Trophoblast cell (in vitro differentiated cells and primary cell): ENCODE measurements at regions not wholly inside any gene's neighbourhood (a gene's known extent, or its start where the extent isn't known, plus 50 kb on each side); places are given as distances from the start of the nearest gene placed in this dataset.
A peak's percentile ranks its signal among the peaks of the same experiment; 100 is the strongest.
"Not testable (repeated sequence)": the region's sequence is repeated elsewhere in the genome, so short reads cannot be mapped to it uniquely, and the experiment has no call there.

ENCODE experiments used
- DNase-seq, 2 donors: peaks; one replicate each; pipeline ENCODE4 v3.0.0-alpha.2; 2016
- H2AFZ ChIP-seq: 2 replicates; pipeline ENCODE4 v1.6.1; 2013; ENCODE audit warnings: low read length, moderate library complexity, mild to moderate bottlenecking; ENCODE audit not compliant: insufficient read depth, poor library complexity
- H2AK5ac ChIP-seq: 2 replicates; pipeline ENCODE4 v1.6.1; 2013; ENCODE audit warnings: mild to moderate bottlenecking, low read length
- H2BK120ac ChIP-seq: 2 replicates; pipeline ENCODE4 v1.6.1; 2013; ENCODE audit warnings: low read length, mild to moderate bottlenecking, moderate library complexity; ENCODE audit not compliant: insufficient read depth, poor library complexity
- H2BK12ac ChIP-seq: 2 replicates; pipeline ENCODE4 v1.6.1; 2013; ENCODE audit warnings: mild to moderate bottlenecking, low read length, moderate library complexity
- H2BK5ac ChIP-seq: 2 replicates; pipeline ENCODE4 v1.6.1; 2013; ENCODE audit warnings: low read length, low read depth, moderate library complexity, mild to moderate bottlenecking; ENCODE audit not compliant: poor library complexity
- H3K14ac ChIP-seq: 2 replicates; pipeline ENCODE4 v1.6.1; 2013; ENCODE audit warnings: mild to moderate bottlenecking, low read length
- H3K18ac ChIP-seq: 2 replicates; pipeline ENCODE4 v1.6.1; 2013; ENCODE audit warnings: mild to moderate bottlenecking, low read length
- H3K23ac ChIP-seq: 2 replicates; pipeline ENCODE4 v1.6.1; 2013; ENCODE audit warnings: low read length
- H3K27ac ChIP-seq: 2 replicates; pipeline ENCODE4 v1.5.1; 2013; ENCODE audit warnings: low read depth, mild to moderate bottlenecking, inconsistent platforms, low read length, moderate library complexity
- H3K27me3 ChIP-seq: 2 replicates; pipeline ENCODE4 v1.6.1; 2013; ENCODE audit warnings: inconsistent platforms, mild to moderate bottlenecking, low read length, moderate library complexity; ENCODE audit not compliant: insufficient read depth
- H3K36me3 ChIP-seq, 2 experiments: 1 replicate in 1 of 2; 2 replicates in 1 of 2; pipeline ENCODE4 v1.6.1; 2013; ENCODE audit warnings: low read length in 2 of 2, mild to moderate bottlenecking in 2 of 2, moderate library complexity in 1 of 2; ENCODE audit not compliant: insufficient read depth in 2 of 2, control insufficient read depth in 1 of 2
- H3K4ac ChIP-seq: 2 replicates; pipeline ENCODE4 v1.6.1; 2013; ENCODE audit warnings: low read depth, mild to moderate bottlenecking, low read length, moderate library complexity
- H3K4me1 ChIP-seq, 2 experiments: 1 replicate in 1 of 2; 2 replicates in 1 of 2; pipeline ENCODE4 v1.6.1; 2013; ENCODE audit warnings: low read length in 2 of 2, mild to moderate bottlenecking in 2 of 2, moderate library complexity in 1 of 2; ENCODE audit not compliant: insufficient read depth in 2 of 2, control insufficient read depth in 1 of 2
- H3K4me2 ChIP-seq: 2 replicates; pipeline ENCODE4 v1.6.1; 2013; ENCODE audit warnings: inconsistent platforms, mild to moderate bottlenecking, low read length, moderate library complexity
- H3K4me3 ChIP-seq: 2 replicates; pipeline ENCODE4 v1.5.1; 2013; ENCODE audit warnings: mild to moderate bottlenecking, low read depth, low read length, inconsistent platforms
- H3K79me1 ChIP-seq: one replicate; pipeline ENCODE4 v1.6.1; 2013; ENCODE audit warnings: low read length
- H3K79me2 ChIP-seq: 2 replicates; pipeline ENCODE4 v1.6.1; 2013; ENCODE audit warnings: low read length, mild to moderate bottlenecking; ENCODE audit not compliant: control insufficient read depth, insufficient read depth, poor library complexity
- H3K9ac ChIP-seq: 2 replicates; pipeline ENCODE4 v1.6.1; 2013; ENCODE audit warnings: mild to moderate bottlenecking, low read length
- H3K9me3 ChIP-seq: 2 replicates; pipeline ENCODE4 v1.6.1; 2013; ENCODE audit warnings: low read depth, mild to moderate bottlenecking, control low read depth, inconsistent platforms, low read length; ENCODE audit not compliant: insufficient read depth
- H4K12ac ChIP-seq: 2 replicates; pipeline ENCODE4 v1.6.1; 2013; ENCODE audit warnings: low read depth, mild to moderate bottlenecking, low read length, moderate library complexity
- H4K8ac ChIP-seq: 2 replicates; pipeline ENCODE4 v1.6.1; 2013; ENCODE audit warnings: low read depth, mild to moderate bottlenecking, low read length, moderate library complexity
- H4K91ac ChIP-seq: one replicate; pipeline ENCODE4 v1.6.1; 2013; ENCODE audit warnings: low read depth, mild to moderate bottlenecking, low read length, moderate library complexity
- WGBS: extraction: QIAGEN DNeasy Blood & Tissue Kit; methylation state at CpG from one replicate; pipeline ENCODE4 v1.1.7; 2013; ENCODE audit warnings: missing lambda C conversion rate; ENCODE audit not compliant: insufficient read length, insufficient coverage; ENCODE audit errors: extremely low coverage; 5-methylcytosine and 5-hydroxymethylcytosine counted together

DNA sequence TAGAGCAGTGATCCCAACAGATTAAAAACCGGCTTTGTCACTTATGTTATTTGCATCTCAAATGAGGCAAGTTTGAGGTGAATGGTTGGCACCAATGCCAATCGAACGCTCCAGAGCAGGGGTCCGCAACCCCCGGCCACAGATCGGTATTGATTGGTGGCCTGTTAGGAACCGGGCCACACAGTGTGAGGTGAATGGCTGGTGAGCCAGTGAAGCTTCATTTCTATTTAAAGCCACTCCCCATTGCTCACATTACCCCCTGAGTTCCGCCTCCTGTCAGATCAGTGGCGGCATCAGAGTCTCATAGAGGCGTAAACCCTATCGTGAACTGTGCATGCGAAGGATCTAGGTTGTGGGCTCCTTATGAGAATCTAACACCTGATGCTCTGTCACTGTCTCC is 132.0 kb downstream of the TMEM182 start:
- Histone ChIP-seq H2BK12ac (no peak overlapping the region), H2AFZ (no peak overlapping the region), H3K79me2 (no peaks in the 10 kb centered on the region), H3K79me1 (no peaks in the 10 kb centered on the region), H4K12ac (no peak overlapping the region), H3K14ac (no peak overlapping the region), H3K9ac (peak overlapping the region; percentile 56), H3K4me1 (no peaks in the 10 kb centered on the region), H4K91ac (no peak overlapping the region), H3K27me3 (no peaks in the 10 kb centered on the region), H3K36me3 (no peaks in the 10 kb centered on the region), H3K9me3 (no peaks in the 10 kb centered on the region), H3K27ac (no peak overlapping the region), H3K4me3 (no peak overlapping the region), H2BK120ac (no peak overlapping the region), H4K8ac (no peak overlapping the region), H3K18ac (no peak overlapping the region), H3K4ac (no peak overlapping the region), H2AK5ac (no peak overlapping the region), H2BK5ac (no peak overlapping the region), H3K4me2 (no peak overlapping the region), H3K23ac (no peak overlapping the region)
- no CpG with 5 or more reads among the region's 12 CpGs for WGBS
- no peak for DNase-seq

GRCh38 chr2:102895376-102895775 is 133.5 kb downstream of the TMEM182 start:
- no peak overlapping the region for H2BK120ac ChIP-seq
- H3K4ac ChIP-seq: no peak overlapping the region
- no peak overlapping the region for H2BK5ac ChIP-seq
- no peak overlapping the region for H3K4me3 ChIP-seq
- no peak overlapping the region for H3K23ac ChIP-seq
- no peak overlapping the region for H3K18ac ChIP-seq
- no peaks in the 10 kb centered on the region for H3K79me1 ChIP-seq
- H2AK5ac ChIP-seq: no peak overlapping the region
- no peak overlapping the region for H3K9ac ChIP-seq
- no peak overlapping the region for H3K4me2 ChIP-seq
- H4K91ac ChIP-seq: no peak overlapping the region
- H3K79me2 ChIP-seq: no peaks in the 10 kb centered on the region
- H2BK12ac ChIP-seq: no peak overlapping the region
- no peak for DNase-seq
- H2AFZ ChIP-seq: no peak overlapping the region
- no peak overlapping the region for H4K8ac ChIP-seq
- H4K12ac ChIP-seq: no peak overlapping the region
- H3K14ac ChIP-seq: no peak overlapping the region
- WGBS: no CpG with 5 or more reads among the region's 2 CpGs
- H3K9me3 ChIP-seq: no peaks in the 10 kb centered on the region
- H3K4me1 ChIP-seq: no peaks in the 10 kb centered on the region
- no peaks in the 10 kb centered on the region for H3K27me3 ChIP-seq
- no peak overlapping the region for H3K27ac ChIP-seq
- no peaks in the 10 kb centered on the region for H3K36me3 ChIP-seq

DNA sequence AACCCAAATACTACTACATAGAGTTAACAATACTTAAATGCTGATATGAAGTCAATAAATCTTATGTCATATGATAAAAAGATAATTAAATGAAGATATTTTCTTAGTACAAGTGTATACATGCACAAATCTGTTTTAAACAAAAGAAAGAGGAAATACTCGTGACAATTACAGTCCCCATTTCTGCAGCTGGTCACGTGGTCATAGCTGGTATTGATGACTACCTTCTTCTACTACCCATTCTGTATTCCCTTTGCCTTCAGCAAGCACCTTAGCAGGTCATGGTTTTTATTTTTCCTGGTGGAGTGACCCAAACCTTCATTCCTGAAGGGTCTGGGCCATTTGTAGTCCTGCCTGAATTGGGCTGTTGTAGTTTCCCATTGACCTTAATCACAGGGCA is 147.4 kb downstream of the TMEM182 start:
- not testable (repeated sequence) for DNase-seq, H3K4ac ChIP-seq, H3K4me3 ChIP-seq, H3K27me3 ChIP-seq, H3K79me1 ChIP-seq, H3K4me2 ChIP-seq, H3K18ac ChIP-seq, H3K79me2 ChIP-seq, H3K4me1 ChIP-seq, H4K12ac ChIP-seq, H3K9ac ChIP-seq, H2BK5ac ChIP-seq, H3K36me3 ChIP-seq, H3K9me3 ChIP-seq, H3K14ac ChIP-seq, H4K8ac ChIP-seq, H3K23ac ChIP-seq, H4K91ac ChIP-seq, H2AFZ ChIP-seq, H2BK120ac ChIP-seq, H3K27ac ChIP-seq, H2AK5ac ChIP-seq, H2BK12ac ChIP-seq
- WGBS: no CpG with 5 or more reads among the region's 2 CpGs

- no peaks in the 10 kb centered on the region for H3K4me1 ChIP-seq
- H4K12ac ChIP-seq: no peak overlapping the region
- H2BK120ac ChIP-seq: no peak overlapping the region
- H2BK12ac ChIP-seq: no peak overlapping the region
- H2BK5ac ChIP-seq: no peak overlapping the region
- WGBS: no CpG with 5 or more reads among the region's 6 CpGs
- H3K4me2 ChIP-seq: no peak overlapping the region
- no peaks in the 10 kb centered on the region for H3K27me3 ChIP-seq
- H3K79me2 ChIP-seq: no peaks in the 10 kb centered on the region
- H3K27ac ChIP-seq: no peak overlapping the region
- H3K9me3 ChIP-seq: peaks cover 4% of the 10 kb centered on the region
- H3K79me1 ChIP-seq: no peaks in the 10 kb centered on the region
- H3K4ac ChIP-seq: no peak overlapping the region
- H2AK5ac ChIP-seq: no peak overlapping the region
- H3K4me3 ChIP-seq: no peak overlapping the region
- no peak overlapping the region for H2AFZ ChIP-seq
- H4K91ac ChIP-seq: no peak overlapping the region
- H3K18ac ChIP-seq: no peak overlapping the region
- H3K14ac ChIP-seq: no peak overlapping the region
- H3K36me3 ChIP-seq: no peaks in the 10 kb centered on the region
- no peak overlapping the region for H3K9ac ChIP-seq
- no peak for DNase-seq
- no peak overlapping the region for H3K23ac ChIP-seq
- no peak overlapping the region for H4K8ac ChIP-seq
These were observed 148.9 kb downstream of the TMEM182 start for GRCh38 chr2:102910724-102911123.
